ENCODE measurements at regions not wholly inside any gene's neighbourhood (a gene's known extent, or its start where the extent isn't known, plus 50 kb on each side); places are given as distances from the start of the nearest gene placed in this dataset.

DNA sequence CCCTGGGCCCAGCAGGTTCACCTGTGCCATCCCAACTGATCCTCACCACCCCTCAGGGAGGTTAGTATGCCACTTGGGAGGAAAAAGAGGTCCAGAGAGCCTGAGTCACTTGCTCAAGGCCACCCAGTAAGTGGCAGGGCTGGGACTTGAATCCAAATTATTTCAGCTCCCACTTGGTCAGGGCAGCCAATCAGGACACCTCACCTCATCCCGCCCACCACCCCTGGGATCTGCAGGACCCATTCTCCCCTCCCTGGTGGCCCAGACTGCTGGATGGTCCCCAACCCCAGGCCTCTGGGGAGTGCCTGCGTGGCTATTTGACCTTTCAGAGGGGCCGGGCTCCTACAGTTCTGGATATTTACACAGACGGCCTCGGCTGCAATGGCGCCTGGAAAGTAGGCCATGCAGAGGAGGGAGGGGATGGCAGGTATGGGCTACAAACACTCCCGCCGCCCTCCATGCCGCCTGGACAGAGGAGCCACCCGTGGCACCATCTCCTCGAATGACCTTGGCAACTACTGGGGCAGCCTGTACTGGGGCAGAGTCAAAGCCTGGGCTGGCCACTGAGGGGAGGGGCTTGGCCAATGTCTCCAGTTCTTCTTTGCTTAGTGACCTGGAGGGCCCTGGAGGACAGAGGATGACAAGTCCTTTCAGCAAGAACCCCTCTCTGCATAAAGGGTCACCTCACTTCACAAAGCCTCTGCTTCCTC is 153.6 kb upstream of the LINGO1 start:
- no peak for DNase-seq

DNA sequence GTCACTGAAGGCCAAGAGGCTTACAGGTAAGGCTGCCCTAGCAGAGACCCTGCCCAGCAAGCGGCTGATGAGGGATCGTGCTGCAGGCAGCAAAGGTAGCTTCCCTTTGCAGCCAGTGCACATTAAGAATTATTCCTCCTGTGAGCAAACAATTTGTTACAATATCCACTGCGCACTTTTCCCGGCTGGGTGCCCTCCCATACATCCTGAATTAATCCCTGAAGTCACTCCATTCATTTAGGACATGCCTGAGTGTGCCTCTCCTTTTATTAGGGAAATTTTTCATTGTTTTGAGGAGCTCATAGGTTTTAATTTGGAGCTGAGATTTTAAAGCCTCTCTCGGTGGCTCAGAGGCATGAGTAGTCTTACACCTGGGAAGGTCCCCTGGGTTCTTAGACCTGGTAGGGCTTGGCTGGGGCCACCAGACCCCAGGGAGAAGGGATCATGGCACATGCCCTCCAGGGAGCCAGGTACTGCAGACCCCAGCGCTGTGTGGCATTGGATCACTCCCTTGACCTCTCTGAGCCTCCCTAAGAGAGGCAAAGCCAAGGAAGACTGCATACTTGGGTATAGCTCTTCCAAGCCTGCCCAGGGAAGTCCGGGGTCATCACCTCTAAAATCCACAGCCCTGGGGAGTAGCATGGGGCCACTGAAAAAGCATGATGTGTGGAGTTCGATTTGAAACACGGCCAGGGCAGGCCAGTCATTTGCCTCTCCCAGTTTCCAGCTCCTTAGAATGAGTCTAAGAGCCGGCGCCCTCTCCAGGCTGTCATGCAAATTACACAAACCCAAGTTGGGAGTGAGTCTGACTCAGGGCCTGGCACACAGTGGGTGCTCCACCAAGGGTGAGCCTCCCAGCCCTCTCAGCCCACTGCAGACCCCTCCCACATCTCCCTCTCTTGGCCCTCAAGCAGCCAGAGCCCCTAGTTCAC is 151.9 kb upstream of the LINGO1 start:
- no peak for DNase-seq

DNA sequence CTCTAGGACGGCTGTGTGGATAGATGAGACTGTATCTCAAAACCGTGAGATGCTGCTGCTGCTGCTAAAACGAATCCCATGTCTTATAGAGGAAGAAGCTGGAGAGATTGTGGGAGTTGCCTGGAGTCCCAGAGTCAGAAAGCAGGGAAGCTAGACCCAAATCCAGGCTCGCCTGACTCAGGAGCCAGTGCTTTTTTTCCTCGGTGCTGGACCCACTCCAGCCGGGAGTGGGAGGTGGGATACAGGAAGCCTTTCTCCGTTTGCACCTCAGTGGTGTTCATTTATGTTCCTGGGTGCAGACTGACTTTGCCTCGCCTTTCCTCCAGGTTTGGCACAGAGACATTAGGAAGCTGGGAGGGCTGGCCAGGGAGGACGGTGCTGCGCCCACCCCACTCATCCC is 150.9 kb upstream of the LINGO1 start:
- DNase-seq, result no peak

DNA sequence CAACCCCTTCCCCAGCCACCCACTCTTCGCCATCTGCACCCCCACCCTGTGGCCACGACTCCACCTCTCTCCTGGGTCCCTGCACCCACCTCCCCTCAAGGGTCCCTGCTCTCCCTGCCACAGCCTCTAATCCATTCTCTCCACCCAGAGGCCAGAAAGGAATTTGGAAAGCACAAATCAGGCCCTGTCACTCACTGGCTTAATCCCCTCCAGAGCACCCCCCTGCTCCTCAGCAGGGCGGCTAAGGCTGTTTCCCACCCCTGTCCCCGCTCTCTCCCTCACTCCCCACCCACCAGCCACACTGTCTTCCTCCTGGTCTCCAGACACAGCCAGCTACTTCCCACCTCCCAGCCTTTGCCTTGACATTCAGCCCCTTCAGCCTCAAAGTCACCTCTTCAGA is 150.0 kb upstream of the LINGO1 start:
- DNase-seq, result no peak

DNA sequence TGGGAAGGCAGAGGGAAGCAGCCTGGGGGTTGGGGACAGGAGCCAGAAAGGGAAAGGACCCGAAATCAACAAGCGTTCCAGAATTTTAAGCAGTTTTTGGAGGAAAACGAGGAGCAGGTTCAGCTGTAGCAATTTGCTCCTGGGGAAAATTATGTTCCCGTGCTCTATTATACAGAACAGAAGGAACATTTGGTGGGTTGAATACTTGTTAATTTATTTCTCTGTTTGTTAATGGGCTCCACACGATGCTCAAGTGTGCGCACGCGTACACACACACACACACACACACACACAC is 149.2 kb upstream of the LINGO1 start:
- no peak for DNase-seq

DNA sequence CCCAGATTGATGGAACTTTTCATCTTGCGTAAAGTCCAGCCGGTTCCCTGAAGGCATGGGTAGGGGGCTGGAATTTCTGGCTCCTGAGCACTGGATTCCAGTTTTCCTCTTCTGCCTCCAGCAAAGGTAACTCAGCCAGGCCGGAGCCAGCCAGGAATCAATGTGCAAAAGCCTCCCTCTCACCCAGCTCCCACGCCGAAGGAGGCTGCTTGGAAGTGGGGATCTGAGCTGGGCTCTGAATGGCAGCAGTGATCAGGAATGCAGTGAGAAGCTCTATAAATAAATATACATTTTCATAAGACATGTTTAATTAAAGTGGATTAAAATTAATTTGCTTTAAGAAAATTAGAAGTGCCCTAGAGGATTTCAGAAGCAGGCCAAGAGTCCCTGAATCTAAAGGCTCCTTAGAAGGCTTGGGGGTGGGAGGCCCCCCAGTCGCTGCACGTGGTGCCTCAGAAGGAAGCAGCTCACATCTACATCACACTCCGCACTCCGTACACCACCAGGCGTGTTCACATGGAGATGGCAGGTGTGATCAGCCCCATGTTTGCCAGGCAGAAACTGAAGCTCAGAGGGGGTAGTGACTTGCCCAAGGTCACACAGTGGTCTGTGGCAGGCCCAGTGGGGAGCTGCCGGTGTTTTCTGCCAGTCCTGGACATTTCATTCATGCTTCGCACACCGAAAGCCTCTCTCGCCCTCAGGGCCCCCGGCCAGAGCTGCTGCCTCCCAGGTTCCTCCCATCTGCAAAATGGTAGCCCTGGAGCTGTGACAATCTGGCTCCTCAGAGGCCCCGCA is 148.6 kb upstream of the LINGO1 start:
- no peak for DNase-seq

DNA sequence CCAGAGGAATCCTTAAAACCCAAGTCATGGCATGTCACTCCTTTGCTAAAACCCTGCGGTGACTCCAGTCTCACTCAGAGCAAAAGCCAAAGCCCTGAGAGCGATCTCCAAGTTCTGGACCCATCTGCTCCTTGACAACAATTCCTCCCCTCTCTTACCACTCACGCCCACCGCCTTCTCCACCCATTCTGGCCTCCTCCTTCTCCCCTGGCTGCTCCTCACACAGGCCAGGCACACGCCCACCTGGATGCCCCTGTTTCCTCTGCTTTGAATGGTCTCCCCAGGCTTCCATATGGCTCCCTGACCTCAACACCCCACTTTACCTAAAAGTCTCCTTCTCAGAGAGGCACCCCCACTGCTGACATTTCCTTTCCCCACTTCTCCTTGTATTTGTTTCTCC is 146.1 kb upstream of the LINGO1 start:
- DNase-seq, result no peak

DNA sequence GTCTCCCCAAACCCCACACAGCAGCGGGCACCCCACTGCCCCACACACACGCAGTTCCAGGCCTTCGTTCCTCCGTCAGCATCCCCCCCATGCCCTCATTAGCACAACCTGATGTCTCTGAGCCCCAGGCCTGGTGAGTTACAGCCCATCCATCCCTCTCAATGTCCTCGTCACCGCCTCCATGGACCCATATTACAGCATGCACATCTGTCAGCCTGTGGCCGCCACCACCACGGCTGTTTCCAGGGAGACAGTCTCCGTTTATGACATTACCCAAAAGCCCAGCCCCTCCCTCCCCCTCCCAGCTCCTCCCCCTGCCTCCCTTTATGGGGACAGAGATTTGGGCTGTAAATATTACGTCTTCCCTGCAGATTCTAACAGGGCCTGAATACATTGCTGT is 143.1 kb upstream of the LINGO1 start:
- no peak for DNase-seq

DNA sequence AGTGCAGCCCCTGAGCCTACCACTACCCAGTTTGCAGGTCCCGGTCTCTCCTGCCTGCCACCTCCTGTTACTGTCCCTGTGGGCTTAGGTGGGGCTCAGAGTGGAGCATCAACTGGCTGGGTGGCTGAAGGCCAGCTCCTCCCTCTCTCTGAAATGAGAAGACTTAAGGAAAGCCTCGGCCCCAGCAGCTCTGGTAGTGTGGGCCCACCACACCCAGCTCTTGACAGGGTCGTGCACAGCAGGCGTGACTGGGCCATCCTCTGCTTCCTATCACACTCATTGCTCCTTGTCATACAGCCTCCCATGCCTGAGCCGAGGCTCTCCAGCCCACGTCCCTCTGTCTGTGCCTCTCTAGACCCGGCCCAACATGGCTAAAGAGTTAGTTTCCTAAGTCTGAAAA is 142.7 kb upstream of the LINGO1 start:
- no peak for DNase-seq

DNA sequence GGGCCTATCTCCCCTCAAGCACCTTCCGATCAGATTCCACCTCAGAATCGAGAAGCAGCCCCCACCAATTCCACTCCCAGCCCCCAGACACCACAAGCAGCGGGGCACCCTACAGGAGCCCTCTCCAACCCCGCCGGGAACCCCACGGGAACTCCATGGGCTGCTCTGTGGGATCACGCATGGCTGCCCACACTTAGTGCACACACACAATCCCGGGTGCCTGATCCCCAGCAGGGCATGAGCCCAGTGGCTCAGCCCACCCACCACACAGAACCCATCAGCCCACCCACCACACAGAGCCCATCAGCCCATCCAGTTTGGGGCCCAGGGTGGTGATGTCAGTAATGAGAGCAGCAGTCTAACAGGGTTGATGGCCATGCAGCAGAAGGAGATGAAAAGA is 141.6 kb upstream of the LINGO1 start:
- DNase-seq, result no peak

DNA sequence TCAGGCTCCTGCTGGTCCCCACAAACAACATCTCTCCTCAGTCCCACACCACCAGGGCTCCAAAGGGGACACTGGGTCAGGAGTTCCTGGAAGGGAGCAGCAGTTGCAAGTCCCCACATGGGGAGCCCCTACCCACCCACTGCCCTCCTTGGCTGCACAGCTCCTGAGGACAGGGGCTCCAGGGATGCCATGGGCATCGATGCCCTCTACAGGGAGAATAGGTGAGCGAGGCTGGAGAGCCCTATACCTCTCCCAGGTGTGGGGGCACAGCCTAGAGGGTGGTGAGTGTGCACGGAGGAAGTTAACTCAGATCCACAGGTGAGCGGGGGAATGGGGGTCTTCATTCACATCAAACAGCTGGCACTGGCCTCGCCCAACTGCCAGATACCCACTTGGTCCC is 141.2 kb upstream of the LINGO1 start:
- DNase-seq, result no peak

DNA sequence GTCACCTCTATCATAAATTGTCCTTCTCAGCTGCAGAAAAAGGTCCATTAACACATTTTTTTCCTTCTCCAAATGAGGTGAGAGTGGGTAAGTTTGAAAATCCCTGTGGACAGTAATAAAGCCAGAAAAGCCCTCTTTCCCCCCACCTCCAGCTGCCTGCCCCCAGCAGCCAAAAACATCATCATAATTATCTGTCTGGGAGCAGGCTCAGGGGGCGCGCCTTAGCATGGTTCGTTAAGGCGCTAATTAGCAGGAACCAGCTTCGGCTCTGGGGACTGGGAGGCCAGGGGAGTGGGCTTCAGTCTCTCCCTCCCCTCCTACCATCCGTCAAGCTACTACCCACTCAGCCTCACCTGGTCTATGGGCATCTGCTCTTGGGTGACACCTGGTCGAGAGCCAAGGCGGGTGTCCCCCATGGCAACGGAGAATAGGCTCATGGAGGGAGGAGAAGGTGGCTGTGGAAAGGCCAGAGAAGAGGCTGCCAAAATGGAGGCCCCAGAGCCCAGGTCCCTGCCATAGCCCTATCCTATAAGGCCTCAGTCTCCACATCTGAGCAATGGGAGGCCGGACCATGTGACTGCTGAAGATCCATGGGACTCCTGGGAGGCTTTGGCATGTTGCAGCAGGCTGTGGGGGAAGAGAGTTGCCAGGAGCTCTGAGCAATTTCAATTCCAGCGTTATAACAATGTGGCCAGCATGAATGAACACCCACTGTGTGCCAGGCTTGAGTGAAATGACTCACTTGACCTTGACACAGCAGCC is 140.1 kb upstream of the LINGO1 start:
- no peak for DNase-seq

DNA sequence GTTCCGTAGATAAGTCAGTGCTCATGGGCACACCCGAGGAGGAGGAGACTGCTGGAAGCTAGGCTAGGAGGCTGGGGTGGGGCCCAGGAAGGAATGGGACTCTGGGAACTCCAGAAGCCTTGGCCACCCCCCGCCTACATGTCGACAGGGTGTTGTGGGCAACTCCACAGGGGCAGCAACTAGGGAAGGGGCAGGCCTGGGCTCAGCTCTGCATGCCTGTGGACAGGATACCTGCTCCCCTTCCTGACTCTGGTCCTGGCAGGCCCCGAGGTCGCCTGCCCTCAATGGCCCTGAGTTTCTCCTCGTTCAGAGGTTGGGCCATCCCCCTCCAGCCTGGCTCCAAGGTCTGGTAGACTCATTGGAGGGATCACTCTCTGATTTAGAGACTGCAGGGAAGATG is 138.9 kb upstream of the LINGO1 start:
- DNase-seq, result no peak

DNA sequence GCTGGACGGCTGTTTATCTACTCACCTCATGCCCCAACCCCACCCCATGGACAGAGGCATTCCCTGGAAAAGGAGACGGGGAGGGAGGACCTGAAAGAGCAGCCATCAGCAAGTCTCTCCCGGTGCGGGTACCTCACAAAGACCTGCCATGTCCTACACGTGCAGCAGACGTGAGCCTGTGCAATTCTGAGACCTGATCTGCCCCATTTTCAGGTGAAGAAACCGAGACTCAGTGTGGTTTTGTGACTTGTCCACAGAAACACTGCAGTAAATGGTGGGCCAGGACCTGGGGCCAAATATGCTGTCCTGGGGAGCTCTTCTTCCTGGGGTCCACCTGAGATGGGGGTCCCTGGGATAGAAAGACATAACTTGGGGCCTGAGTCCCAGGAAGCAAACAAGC is 137.0 kb upstream of the LINGO1 start:
- DNase-seq, result no peak

DNA sequence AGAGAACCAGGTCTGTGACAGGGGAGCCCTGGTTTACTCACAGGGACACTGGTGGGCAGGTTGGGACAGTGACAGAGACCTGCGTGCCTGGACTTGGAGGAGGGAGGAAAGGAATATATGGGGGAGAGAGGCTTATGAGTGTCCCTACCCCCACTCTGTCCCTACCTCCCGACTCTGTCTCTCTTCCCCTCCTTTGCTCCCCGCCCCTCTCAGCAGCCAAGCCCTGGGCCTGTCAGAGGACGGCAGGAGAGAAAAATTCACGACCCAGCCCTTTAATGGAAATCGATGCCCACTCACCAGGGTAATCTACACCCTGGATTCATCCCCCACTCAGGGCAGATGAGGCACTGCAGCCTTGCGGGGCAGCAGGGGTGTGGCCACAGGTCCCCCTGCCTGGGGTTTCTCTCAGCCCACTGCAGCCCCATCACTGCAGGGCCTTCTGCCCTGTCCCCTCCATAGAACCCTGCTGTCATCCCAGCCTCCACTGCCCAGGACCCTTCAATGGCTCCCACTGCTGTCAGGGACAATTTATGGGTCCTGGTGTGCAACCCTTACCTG is 135.9 kb upstream of the LINGO1 start:
- no peak for DNase-seq

DNA sequence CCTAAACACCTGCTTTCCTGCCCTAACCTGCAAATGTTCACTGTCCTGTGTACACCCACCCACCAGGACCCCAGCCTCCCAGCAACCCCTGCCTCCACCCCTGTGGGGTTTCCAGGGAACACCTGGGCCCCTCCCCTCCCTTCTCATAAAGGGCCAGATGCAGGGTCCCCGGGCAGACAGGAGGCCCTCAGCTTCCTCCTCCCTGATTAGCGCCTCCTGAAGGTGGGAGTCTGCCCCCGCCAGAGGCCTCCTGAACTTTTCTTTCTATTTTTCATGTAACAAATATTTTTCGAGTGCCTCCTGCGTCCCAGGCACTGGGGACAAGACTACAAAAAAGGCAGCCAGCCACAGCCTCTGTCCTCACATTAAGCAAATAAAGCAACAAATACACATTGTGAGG is 135.4 kb upstream of the LINGO1 start:
- DNase-seq, result no peak

DNA sequence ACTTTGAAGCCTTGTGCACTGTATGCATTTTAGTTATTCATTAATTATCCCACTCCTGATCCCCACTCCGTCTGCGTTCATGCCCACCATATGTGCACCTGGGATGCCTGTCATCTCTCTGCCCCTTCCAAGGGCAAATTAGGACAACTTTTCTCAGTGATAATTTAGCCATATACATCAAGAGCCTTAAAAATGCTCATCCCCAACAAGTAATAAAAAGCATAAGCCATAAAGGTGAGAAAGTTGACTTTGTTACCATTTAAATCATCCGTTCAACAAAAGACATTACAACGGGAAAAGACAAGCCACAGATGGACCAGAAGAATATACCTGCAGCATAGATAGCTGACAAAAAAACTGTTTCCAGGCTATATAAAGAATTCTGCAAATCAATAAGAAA is 131.4 kb upstream of the LINGO1 start:
- DNase-seq, result no peak

DNA sequence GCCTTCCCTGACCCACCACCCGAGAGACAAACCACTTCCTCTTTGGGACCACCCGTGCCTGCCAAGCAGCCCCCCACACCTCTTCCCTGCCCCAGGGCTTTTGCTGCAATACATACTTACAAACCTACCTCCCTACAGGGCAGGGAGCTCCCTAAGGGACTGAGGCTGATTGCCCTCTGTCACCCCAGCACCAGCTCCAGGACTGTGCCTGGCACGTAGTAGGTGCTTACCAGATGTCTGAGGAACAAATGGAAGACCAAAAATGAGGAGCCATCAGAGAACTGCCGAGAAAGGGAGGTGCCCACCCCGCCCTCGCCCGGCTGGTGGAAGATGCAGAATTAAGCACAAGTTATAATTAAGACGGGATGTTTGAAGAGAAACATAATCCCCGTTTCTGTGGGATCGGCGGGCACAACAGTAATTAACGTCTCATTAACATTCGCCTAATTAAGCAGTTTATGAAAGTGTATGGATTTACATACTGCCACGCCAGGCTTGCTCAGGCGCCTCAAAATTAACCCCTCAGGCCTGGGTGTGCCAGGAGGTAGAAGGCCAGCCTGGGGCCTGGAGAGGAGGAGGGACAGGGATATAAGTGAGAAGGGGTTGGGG is 130.1 kb upstream of the LINGO1 start:
- DNase-seq, result no peak

DNA sequence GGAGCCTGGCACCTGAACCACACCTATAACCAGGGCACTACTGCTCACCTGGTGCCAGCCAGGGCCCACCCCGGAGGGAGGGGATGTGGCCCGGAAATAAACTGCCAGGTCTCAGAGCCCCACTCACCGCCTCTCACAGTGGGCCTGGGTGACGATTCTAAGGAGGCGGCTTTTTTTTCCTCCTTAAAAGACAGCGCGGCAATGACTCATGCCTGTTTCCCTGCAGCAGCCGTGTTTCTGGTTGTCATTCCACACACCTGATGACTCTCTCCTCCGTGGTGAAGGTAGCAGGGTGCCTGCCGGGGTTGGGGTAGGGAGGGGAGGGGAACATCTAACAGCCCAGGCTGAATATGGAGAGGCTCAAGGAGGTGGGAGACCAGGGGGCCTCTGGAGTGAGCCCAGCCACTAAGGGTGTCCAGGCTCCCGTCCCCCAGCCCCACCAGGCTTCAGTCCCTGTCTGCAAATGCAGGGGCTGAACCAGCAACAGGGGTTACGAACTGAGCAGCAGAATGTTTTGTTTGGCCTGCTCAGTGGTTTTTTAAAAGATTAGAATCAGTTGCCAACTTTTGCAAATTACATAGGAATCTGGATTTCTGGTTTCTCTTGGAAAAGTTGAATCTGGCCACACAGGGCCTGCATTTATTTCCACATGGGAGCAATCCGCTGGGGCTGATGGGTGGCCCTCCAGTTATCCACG is 127.3 kb upstream of the LINGO1 start:
- no peak for DNase-seq

DNA sequence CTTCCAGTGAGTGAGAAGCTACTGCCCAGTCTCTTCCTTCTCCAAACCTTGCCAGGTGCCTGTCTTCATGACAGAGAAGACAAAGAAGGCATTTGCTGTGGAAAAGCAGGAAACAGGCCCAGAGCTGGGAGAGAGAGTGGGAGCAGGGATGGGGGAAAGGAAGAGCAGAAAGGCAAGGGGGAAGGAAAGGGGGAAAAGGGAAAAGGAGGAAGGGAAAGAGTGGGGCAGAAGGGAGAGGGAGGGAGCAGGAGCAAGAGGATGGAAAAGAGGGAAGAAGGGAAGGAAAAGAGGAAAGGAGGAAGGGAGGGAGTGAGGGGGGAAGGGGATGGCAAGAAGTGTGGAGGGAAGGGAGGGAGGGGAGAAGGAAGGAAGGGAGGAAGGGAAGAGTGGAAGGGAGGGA is 121.2 kb upstream of the LINGO1 start:
- DNase-seq, result no peak

DNA sequence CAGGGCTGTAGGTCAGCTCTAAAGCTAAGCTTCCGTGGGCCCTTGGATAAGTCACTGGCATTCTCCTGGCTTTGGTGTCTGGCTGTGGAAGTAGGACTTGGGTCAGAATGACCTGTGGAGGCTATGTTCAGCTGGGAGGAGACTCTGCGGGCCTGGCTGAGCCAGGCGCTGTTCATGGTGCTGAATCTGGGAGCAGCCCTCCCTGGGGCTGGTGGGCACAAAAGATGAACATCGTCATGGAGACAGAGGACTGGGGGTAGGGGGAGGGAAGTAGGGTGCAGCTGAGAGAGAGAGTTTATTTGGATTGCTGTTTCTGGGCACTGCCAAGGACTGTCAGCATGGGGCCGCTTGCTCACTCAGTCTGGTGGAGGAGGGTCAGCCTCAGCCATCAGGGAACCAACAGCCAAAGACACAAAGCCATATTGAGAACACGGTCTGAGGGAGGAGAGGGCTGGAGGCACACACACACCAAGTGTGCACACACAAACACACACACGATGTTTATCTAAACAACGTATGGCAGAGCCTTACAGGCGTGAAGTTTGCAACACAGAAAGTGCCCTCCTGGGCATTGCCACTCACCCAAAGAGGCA is 120.7 kb upstream of the LINGO1 start:
- no peak for DNase-seq
